ENCODE measurements at regions not wholly inside any gene's neighbourhood (a gene's known extent, or its start where the extent isn't known, plus 50 kb on each side); places are given as distances from the start of the nearest gene placed in this dataset.

DNA sequence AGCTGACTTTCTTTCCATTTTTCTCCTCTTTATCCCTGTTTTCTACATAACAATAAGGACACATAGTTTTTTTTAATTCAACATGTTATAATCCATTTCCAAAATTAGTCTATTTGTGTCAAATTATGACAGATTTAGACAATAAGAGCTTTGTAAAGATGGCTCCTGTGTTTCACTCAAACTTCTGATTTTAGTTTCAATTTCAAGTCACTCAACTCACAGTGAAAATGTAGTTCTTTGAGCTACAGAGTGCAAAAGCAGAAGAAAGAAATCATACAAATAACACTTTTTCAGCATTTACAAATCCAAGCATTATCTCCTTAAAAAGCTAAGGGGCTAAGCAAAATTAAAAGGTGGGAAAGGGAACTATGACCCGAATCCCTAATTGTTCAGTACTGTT, 340.7 kb upstream of the TRIB2 start:
- TF ChIP-seq, protein P1, sequence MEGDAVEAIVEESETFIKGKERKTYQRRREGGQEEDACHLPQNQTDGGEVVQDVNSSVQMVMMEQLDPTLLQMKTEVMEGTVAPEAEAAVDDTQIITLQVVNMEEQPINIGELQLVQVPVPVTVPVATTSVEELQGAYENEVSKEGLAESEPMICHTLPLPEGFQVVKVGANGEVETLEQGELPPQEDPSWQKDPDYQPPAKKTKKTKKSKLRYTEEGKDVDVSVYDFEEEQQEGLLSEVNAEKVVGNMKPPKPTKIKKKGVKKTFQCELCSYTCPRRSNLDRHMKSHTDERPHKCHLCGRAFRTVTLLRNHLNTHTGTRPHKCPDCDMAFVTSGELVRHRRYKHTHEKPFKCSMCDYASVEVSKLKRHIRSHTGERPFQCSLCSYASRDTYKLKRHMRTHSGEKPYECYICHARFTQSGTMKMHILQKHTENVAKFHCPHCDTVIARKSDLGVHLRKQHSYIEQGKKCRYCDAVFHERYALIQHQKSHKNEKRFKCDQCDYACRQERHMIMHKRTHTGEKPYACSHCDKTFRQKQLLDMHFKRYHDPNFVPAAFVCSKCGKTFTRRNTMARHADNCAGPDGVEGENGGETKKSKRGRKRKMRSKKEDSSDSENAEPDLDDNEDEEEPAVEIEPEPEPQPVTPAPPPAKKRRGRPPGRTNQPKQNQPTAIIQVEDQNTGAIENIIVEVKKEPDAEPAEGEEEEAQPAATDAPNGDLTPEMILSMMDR (IDR thresholded peaks at IDR 0.05) = no peak
- no peak for TF ChIP-seq POLR2A (IDR thresholded peaks at IDR 0.05)

All from right lobe of liver (tissue), 4 donors.